ENCODE measurements at regions not wholly inside any gene's neighbourhood (a gene's known extent, or its start where the extent isn't known, plus 50 kb on each side); places are given as distances from the start of the nearest gene placed in this dataset.

DNA sequence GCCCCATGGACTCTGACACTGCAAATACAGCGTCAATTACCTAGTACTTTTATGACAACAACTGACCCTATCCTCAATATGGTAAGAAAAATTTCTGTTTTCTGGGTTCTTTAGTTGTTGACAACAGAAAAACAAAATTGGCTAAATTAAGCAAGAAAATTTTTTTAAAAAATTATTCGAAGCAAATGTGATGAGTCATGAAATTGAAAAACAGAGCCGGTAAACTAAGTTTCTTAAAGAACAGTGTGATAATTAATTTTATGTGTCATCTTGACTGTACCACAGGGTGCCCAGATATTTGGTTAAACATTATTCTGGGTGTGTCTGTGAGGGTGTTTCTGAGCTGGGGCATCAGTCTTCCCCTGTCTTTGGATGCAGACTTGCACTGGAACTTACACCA, 107.6 kb upstream of the OPRM1 start:
- no peak overlapping the region for H2BK12ac ChIP-seq (ENCODE audit: low read depth, low read length)
- H2AK5ac ChIP-seq (ENCODE audit: low read depth, low read length) = no peak overlapping the region
- H3K4me2 ChIP-seq (ENCODE audit: insufficient read depth in 1 of 2, low read depth in 2 of 2, low read length in 2 of 2) = no peak overlapping the region
- WGBS, 2 experiments (ENCODE audit: extremely low coverage in 1 of 2, insufficient coverage in 1 of 2, insufficient read length in 1 of 2, insufficient replicate concordance in 2 of 2, low coverage in 1 of 2, low lambda C conversion rate in 2 of 2, missing lambda C conversion rate in 1 of 2) = 97% methylated on average over 3 of the region's 3 CpGs; no CpG with 5 or more reads in 1 of the 2 experiments
- no peak overlapping the region for H3K14ac ChIP-seq (ENCODE audit: insufficient read length)
- H3K4ac ChIP-seq (replicated peaks; ENCODE audit: insufficient read length, low read depth, low read length) = no peak overlapping the region
- H3K27ac ChIP-seq (ENCODE audit: low read depth, low read length) = no peak overlapping the region
- ChIA-PET CTCF (ENCODE audit: partially characterized antibody) (interaction anchor here (2.7 kb wide), 1 partner anchor 17 kb away, joined by 10 read pairs; no protein-coding TSS in a partner anchor), POLR2A (ENCODE audit: partially characterized antibody) (no interaction called here)
- no peak overlapping the region for H3K23ac ChIP-seq (ENCODE audit: insufficient read length)
- no peak overlapping the region for H2BK120ac ChIP-seq (replicated peaks; ENCODE audit: low read depth, low read length)
- H3K18ac ChIP-seq (ENCODE audit: extremely low read depth, low read length) = no peak overlapping the region
- H2BK20ac ChIP-seq (ENCODE audit: low read length) = no peak overlapping the region
- no peak overlapping the region for H4K5ac ChIP-seq (ENCODE audit: insufficient read length, low read depth, low read length)
- no peaks in the 10 kb centered on the region for H3K9me3 ChIP-seq (ENCODE audit: insufficient read depth in 2 of 2, low read depth in 1 of 2, low read length in 1 of 2)
- H2BK5ac ChIP-seq (ENCODE audit: low read depth, low read length) = no peak overlapping the region
- FAIRE-seq = no peak
- H3K27me3 ChIP-seq (replicated peaks in 1 of 4; ENCODE audit: control insufficient read depth in 3 of 4, extremely low read depth in 1 of 4, insufficient read depth in 3 of 4, low read length in 3 of 4) = no peaks in the 10 kb centered on the region
- H3K4me1 ChIP-seq (replicated peaks in 1 of 4; ENCODE audit: control insufficient read depth in 3 of 4, insufficient read depth in 4 of 4, low read length in 3 of 4) = no peaks in the 10 kb centered on the region
- H2AFZ ChIP-seq (ENCODE audit: low read length) = no peak overlapping the region
- H3K4me3 ChIP-seq (ENCODE audit: extremely low read depth in 1 of 4, insufficient read depth in 2 of 4, low read depth in 3 of 4, low read length in 4 of 4) = no peak overlapping the region
- H4K8ac ChIP-seq (ENCODE audit: extremely low read depth, insufficient read depth, low read length) = no peak overlapping the region
- no peak overlapping the region for H3K56ac ChIP-seq (replicated peaks; ENCODE audit: insufficient read length, low read depth, low read length)
- no peaks in the 10 kb centered on the region for H3K36me3 ChIP-seq (ENCODE audit: control insufficient read depth in 2 of 4, insufficient read depth in 4 of 4, low read length in 3 of 4)
- H3K79me2 ChIP-seq (ENCODE audit: control insufficient read depth in 1 of 2, insufficient read depth in 2 of 2, low read length in 2 of 2) = no peaks in the 10 kb centered on the region
- H3K23me2 ChIP-seq (ENCODE audit: low read depth, low read length) = no peaks in the 10 kb centered on the region
- no peaks in the 10 kb centered on the region for H4K20me1 ChIP-seq (replicated peaks in 1 of 2; ENCODE audit: control insufficient read depth in 1 of 2, insufficient read depth in 2 of 2, low read length in 2 of 2)
- no peak for DNase-seq (ENCODE audit: low read depth in 1 of 2, low spot score in 2 of 2)
- no peak overlapping the region for H3K9ac ChIP-seq (replicated peaks in 1 of 4; ENCODE audit: extremely low read depth in 1 of 4, low read depth in 3 of 4, low read length in 3 of 4)
- no peaks in the 10 kb centered on the region for H3K79me1 ChIP-seq (ENCODE audit: low read depth, low read length)
- H2BK15ac ChIP-seq (ENCODE audit: low read length) = no peak overlapping the region
- H4K91ac ChIP-seq (replicated peaks; ENCODE audit: insufficient read length, low read length) = no peak overlapping the region
- TF ChIP-seq MAFK (IDR thresholded peaks at IDR 0.05; ENCODE audit: low read depth, low read length) = peak; percentile 45; the same call in 1 of the 2 replicates
